ENCODE measurements at regions not wholly inside any gene's neighbourhood (a gene's known extent, or its start where the extent isn't known, plus 50 kb on each side); places are given as distances from the start of the nearest gene placed in this dataset.
A peak's percentile ranks its signal among the peaks of the same experiment; 100 is the strongest.

DNA sequence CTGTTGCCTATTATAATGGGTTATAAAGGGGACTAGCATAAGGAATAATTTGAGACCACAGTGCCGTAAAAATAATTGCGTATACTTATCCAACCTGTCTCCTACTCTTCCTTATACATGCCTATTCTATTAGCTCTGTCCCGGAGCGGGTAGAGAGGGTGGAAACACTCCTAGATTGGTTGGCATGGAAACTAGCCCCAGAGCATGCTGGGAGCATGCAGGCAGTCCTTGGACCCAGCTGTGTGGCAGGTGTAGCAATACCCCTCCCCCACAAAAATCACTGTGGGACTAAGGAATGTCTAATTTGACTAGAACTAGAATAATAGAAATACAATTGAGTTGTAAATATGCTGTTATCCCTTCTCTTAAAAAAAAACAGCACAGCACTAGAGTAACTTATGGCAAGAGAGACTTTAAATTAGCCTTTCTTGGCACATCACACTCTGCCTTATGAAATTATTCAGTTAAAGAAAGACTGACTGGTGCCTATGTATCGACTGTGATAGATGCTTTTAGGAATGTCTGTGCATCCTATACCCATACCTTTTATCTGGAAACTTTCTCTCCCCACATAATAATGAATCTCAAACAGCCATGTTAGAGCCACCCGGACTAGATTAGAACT lies 244.0 kb upstream of the DAAM1 start:
- Histone ChIP-seq H3K9ac (ENCODE audit: insufficient read depth, low read depth, low read length) (no peak overlapping the region), H2AFZ (ENCODE audit: low read length) (no peak overlapping the region), H3K27ac (ENCODE audit: extremely low read length, insufficient read depth, low read length) (no peak overlapping the region), H3K4me1 (ENCODE audit: insufficient read depth, low read length) (no peaks in the 10 kb centered on the region), H3K79me2 (ENCODE audit: insufficient read depth, low read length) (no peaks in the 10 kb centered on the region), H3K27me3 (ENCODE audit: control insufficient read depth in 1 of 2, insufficient read depth in 2 of 2, low read length in 2 of 2) (no peaks in the 10 kb centered on the region), H3K4me2 (ENCODE audit: low read depth, low read length) (no peak overlapping the region), H4K20me1 (ENCODE audit: insufficient read depth, low read length) (no peaks in the 10 kb centered on the region), H3K4me3 (replicated peaks in 1 of 3; ENCODE audit: insufficient read depth in 1 of 3, low read depth in 2 of 3, low read length in 3 of 3) (no peak overlapping the region), H3K9me3 (ENCODE audit: low read length) (no peaks in the 10 kb centered on the region), H3K36me3 (replicated peaks in 1 of 2; ENCODE audit: control insufficient read depth in 1 of 2, insufficient read depth in 2 of 2, low read length in 2 of 2) (no peaks in the 10 kb centered on the region)
- in situ Hi-C loops (cut with HindIII; ENCODE audit: extremely low pct_ligation_motif_present, low pct_unique_long_range_greater_than_20kb), result no loop called here
- POLR2A ChIA-PET, result no interaction called here
- TF ChIP-seq ZNF776 (CRISPR knock-in tag; IDR thresholded peaks at IDR 0.05) (no peak), ZNF143 (CRISPR knock-in tag; IDR thresholded peaks at IDR 0.05) (0 out of 2 replicates have a peak, but pooled peaks have one; percentile 35)
- TF ChIP-seq, protein P1, sequence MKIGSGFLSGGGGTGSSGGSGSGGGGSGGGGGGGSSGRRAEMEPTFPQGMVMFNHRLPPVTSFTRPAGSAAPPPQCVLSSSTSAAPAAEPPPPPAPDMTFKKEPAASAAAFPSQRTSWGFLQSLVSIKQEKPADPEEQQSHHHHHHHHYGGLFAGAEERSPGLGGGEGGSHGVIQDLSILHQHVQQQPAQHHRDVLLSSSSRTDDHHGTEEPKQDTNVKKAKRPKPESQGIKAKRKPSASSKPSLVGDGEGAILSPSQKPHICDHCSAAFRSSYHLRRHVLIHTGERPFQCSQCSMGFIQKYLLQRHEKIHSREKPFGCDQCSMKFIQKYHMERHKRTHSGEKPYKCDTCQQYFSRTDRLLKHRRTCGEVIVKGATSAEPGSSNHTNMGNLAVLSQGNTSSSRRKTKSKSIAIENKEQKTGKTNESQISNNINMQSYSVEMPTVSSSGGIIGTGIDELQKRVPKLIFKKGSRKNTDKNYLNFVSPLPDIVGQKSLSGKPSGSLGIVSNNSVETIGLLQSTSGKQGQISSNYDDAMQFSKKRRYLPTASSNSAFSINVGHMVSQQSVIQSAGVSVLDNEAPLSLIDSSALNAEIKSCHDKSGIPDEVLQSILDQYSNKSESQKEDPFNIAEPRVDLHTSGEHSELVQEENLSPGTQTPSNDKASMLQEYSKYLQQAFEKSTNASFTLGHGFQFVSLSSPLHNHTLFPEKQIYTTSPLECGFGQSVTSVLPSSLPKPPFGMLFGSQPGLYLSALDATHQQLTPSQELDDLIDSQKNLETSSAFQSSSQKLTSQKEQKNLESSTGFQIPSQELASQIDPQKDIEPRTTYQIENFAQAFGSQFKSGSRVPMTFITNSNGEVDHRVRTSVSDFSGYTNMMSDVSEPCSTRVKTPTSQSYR (CRISPR knock-in tag; IDR thresholded peaks at IDR 0.05; ENCODE audit: borderline replicate concordance), result 0 out of 2 replicates have a peak, but pooled peaks have one; percentile 56
- WGBS (ENCODE audit: low lambda C conversion rate), result 39% methylated on average over 6 of the region's 6 CpGs
- DNase-seq (ENCODE audit: low spot score) (no peak), ATAC-seq (no peak; the same call in 2 of the 3 replicates), FAIRE-seq (no peak)
- no TSS peak for BruUV-seq (replicated peaks)
- intact Hi-C loops (cut with micrococcal nuclease; ENCODE audit: unreplicated experiment), result no loop called here
- CTCF ChIA-PET (ENCODE audit: low intra/inter-chr PET ratio, low total read pairs), result no interaction called here

DNA sequence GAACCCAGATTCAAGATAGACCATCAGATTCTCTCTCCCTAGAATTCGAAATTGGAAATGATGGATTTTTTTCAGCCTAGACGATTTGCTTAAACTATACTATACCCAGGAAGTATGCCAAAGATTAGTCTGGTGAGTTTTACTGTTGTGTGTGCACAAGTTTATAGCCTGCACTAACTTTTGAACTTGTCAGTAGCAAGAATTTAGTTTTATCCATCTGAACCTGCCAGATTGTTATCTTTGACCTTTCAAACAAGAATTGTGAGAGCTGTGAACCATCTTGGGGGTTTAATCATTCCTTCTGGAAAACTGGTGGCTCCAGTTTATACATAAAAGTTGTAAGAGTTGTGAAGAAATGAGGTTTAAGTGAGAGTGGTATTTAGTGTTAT lies 243.5 kb upstream of the DAAM1 start:
- H2AFZ ChIP-seq (ENCODE audit: low read length), result no peak overlapping the region
- 0% methylated on average over 2 of the region's 2 CpGs for WGBS (ENCODE audit: low lambda C conversion rate)
- H3K36me3 ChIP-seq (replicated peaks in 1 of 2; ENCODE audit: control insufficient read depth in 1 of 2, insufficient read depth in 2 of 2, low read length in 2 of 2), result no peaks in the 10 kb centered on the region
- H3K4me1 ChIP-seq (ENCODE audit: insufficient read depth, low read length), result no peaks in the 10 kb centered on the region
- H3K9ac ChIP-seq (ENCODE audit: insufficient read depth, low read depth, low read length), result no peak overlapping the region
- H3K27me3 ChIP-seq (ENCODE audit: control insufficient read depth in 1 of 2, insufficient read depth in 2 of 2, low read length in 2 of 2), result no peaks in the 10 kb centered on the region
- POLR2A ChIA-PET, result no interaction called here
- no peak for ATAC-seq
- FAIRE-seq, result no peak
- no peaks in the 10 kb centered on the region for H3K79me2 ChIP-seq (ENCODE audit: insufficient read depth, low read length)
- H4K20me1 ChIP-seq (ENCODE audit: insufficient read depth, low read length), result no peaks in the 10 kb centered on the region
- in situ Hi-C loops (cut with HindIII; ENCODE audit: extremely low pct_ligation_motif_present, low pct_unique_long_range_greater_than_20kb) (no loop called here), intact Hi-C loops (cut with micrococcal nuclease; ENCODE audit: unreplicated experiment) (no loop called here)
- DNase-seq (ENCODE audit: low spot score), result no peak
- CTCF ChIA-PET (ENCODE audit: low intra/inter-chr PET ratio, low total read pairs), result no interaction called here
- H3K9me3 ChIP-seq (ENCODE audit: low read length), result no peaks in the 10 kb centered on the region
- no TSS peak for BruUV-seq (replicated peaks)
- no peak overlapping the region for H3K4me2 ChIP-seq (ENCODE audit: low read depth, low read length)
- no peak overlapping the region for H3K4me3 ChIP-seq (replicated peaks in 1 of 3; ENCODE audit: insufficient read depth in 1 of 3, low read depth in 2 of 3, low read length in 3 of 3)
- no peak overlapping the region for H3K27ac ChIP-seq (ENCODE audit: extremely low read length, insufficient read depth, low read length)
- TF ChIP-seq SRY (CRISPR knock-in tag; IDR thresholded peaks at IDR 0.05) (no peak), TAF1 (CRISPR knock-in tag; IDR thresholded peaks at IDR 0.05) (no peak)
- TF ChIP-seq, protein P2, sequence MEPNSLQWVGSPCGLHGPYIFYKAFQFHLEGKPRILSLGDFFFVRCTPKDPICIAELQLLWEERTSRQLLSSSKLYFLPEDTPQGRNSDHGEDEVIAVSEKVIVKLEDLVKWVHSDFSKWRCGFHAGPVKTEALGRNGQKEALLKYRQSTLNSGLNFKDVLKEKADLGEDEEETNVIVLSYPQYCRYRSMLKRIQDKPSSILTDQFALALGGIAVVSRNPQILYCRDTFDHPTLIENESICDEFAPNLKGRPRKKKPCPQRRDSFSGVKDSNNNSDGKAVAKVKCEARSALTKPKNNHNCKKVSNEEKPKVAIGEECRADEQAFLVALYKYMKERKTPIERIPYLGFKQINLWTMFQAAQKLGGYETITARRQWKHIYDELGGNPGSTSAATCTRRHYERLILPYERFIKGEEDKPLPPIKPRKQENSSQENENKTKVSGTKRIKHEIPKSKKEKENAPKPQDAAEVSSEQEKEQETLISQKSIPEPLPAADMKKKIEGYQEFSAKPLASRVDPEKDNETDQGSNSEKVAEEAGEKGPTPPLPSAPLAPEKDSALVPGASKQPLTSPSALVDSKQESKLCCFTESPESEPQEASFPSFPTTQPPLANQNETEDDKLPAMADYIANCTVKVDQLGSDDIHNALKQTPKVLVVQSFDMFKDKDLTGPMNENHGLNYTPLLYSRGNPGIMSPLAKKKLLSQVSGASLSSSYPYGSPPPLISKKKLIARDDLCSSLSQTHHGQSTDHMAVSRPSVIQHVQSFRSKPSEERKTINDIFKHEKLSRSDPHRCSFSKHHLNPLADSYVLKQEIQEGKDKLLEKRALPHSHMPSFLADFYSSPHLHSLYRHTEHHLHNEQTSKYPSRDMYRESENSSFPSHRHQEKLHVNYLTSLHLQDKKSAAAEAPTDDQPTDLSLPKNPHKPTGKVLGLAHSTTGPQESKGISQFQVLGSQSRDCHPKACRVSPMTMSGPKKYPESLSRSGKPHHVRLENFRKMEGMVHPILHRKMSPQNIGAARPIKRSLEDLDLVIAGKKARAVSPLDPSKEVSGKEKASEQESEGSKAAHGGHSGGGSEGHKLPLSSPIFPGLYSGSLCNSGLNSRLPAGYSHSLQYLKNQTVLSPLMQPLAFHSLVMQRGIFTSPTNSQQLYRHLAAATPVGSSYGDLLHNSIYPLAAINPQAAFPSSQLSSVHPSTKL (CRISPR knock-in tag; IDR thresholded peaks at IDR 0.05), result no peak
- TF ChIP-seq, protein P3, sequence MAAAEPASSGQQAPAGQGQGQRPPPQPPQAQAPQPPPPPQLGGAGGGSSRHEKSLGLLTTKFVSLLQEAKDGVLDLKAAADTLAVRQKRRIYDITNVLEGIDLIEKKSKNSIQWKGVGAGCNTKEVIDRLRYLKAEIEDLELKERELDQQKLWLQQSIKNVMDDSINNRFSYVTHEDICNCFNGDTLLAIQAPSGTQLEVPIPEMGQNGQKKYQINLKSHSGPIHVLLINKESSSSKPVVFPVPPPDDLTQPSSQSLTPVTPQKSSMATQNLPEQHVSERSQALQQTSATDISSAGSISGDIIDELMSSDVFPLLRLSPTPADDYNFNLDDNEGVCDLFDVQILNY (CRISPR knock-in tag; conservative IDR thresholded peaks at IDR 0.05), result no peak
- TF ChIP-seq, protein P4, sequence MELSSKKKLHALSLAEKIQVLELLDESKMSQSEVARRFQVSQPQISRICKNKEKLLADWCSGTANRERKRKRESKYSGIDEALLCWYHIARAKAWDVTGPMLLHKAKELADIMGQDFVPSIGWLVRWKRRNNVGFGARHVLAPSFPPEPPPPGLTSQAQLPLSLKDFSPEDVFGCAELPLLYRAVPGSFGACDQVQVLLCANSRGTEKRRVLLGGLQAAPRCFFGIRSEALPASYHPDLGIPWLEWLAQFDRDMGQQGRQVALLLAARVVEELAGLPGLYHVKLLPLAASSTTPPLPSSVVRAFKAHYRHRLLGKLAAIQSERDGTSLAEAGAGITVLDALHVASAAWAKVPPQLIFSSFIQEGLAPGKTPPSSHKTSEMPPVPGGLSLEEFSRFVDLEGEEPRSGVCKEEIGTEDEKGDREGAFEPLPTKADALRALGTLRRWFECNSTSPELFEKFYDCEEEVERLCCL (CRISPR knock-in tag; IDR thresholded peaks at IDR 0.05; ENCODE audit: borderline replicate concordance), result no peak

All from HepG2 (cell line).